Inflammatory macrophage treated with lipopolysaccharide for 1 hour (primary cell): ENCODE measurements at regions not wholly inside any gene's neighbourhood (a gene's known extent, or its start where the extent isn't known, plus 50 kb on each side); places are given as distances from the start of the nearest gene placed in this dataset.

Experiments
- DNase-seq, 2 donors: peaks; one replicate each; pipeline ENCODE4 v3.0.0-alpha.2; 2020 to 2022

DNA sequence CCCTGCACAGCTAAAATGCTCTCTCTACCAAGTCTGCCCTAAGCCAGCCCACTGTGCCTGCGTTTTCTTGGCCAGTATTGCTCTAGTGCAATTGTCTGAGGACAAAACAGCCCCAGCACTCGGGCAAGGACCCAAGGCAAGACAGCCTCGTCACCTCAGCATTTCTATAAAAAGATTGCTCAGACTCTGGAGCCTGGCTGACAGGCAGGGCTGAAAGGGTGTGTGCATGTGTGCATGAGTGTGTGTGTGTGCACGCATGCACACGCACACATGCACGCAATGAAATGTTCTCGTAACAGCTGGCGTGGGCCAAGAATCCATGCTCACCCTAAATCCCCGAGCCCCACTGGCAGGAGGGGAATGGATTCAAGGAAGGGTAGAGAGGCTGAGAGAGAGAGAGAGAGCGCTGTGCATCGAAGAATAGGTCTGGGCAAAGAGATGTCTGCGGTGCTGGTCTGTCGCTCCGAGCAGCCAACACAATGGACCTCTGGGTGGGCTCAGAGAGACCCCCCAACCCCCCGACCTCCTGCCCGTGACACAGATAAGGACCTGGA, 579.2 kb downstream of the BCOR start:
- DNase-seq: no peak

- DNase-seq: no peak
Observed at GRCh38 chrX:39519030-39519488, 578.7 kb downstream of the BCOR start.

- DNase-seq: no peak
Observed at GRCh38 chrX:39519566-39520301, 578.0 kb downstream of the BCOR start.

GRCh38 chrX:39525758-39526157, 572.0 kb downstream of the BCOR start:
- DNase-seq: no peak

- DNase-seq: peak; percentile 43 to 70
Observed at GRCh38 chrX:39527025-39527424, 570.7 kb downstream of the BCOR start.

GRCh38 chrX:39528161-39528916, 569.4 kb downstream of the BCOR start:
- DNase-seq: no peak

DNA sequence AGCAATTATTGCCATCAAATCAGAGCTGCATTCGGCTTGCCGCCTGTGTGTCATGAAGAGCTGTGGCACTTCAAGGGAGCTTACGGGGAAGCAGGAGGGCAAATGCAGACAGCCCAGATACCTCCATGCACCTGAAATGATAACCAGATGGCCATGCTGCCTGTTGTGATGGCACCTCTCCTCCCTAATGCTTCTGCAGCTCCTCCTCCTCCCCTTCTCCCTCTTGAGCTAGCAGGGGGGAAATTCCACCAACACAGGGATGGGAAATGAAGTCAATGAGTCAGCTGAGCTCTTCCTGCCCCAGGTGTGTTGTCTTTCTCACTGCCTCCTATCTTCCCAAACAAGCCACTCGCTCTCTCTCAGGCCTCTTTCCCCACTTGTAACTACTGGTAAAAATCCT, 565.0 kb downstream of the BCOR start:
- no peak for DNase-seq

DNA sequence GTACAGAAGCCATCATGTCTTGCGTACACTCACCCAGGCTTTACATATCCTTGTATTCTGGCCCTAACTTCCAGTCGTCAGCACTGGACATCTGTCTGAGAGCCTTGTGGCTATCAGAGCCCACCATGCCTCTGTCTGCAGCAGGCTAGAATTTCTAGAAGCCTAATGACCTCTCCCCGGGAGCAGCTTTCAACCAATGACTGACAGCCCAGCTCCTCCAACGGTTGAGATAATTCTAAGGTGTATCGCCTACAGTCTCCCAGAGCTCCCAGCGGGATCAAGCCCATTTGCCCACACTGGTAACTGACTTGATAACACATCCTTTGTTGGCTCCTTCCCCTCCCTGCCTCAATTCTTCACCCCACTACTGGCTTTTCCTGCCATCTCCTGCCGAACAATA, 562.8 kb downstream of the BCOR start:
- no peak for DNase-seq

DNA sequence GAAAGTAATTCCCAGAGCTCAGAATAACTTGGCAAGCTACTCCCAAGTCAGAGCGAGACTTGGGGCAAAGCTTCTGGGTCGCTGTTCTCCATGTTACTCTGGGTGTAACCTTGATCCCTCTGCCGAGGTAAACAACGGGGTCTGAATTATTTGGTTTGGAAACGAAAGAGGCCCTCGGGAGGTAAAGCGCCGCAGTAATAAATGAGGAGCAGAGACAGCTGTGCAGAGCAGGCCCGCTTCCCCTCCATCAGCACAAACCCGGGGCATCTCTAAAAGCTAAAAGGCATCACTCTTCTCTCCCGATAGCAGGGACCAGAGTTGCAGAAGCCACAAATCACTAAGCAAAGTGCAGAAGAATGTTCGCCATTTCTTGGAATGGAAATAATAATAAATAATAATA, 561.5 kb downstream of the BCOR start:
- DNase-seq: no peak

- DNase-seq: no peak
Observed at GRCh38 chrX:39541881-39542280, 555.9 kb downstream of the BCOR start.

DNA sequence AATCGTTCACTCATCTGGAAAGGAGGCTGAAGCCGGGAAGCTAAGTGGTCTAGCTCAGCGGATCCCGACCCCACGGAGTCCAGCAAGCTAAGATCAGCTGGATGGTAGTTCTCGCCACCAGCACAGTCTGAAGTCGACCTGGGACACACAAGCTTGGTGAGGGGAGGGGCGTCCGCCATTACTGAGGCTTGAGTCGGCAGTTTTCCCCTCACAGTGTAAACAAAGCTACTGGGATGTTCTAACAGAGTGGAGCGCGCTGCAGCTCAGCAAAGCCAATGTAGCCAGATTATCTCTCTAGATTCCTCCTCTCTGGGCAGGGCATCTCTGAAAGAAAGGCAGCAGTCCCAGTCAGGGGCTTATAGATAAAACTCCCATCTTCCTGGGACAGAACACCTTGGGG, 555.4 kb downstream of the BCOR start:
- DNase-seq: no peak

GRCh38 chrX:39550795-39551361, 546.9 kb downstream of the BCOR start:
- no peak for DNase-seq

- no peak for DNase-seq
Observed at GRCh38 chrX:39551762-39552161, 546.0 kb downstream of the BCOR start.

DNA sequence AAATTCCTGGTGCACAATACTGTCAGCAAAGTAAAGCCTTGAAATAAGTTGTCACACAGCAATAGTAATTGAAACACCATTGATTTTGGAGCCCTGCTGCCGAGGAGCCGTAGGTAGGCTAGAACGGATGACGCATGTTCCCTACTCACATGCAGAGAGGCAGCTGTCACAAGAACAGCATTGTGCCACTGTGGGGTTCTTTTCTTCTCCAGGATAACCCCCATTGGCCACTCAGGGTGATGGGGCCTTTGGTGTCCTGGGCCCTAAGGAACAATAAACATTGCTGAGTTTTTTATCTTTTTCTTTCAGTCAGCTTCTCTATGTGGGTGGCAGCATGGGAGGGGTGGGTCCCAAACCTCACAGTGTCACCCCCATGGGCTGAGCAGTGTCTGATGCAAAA, 542.3 kb downstream of the BCOR start:
- no peak for DNase-seq

DNA sequence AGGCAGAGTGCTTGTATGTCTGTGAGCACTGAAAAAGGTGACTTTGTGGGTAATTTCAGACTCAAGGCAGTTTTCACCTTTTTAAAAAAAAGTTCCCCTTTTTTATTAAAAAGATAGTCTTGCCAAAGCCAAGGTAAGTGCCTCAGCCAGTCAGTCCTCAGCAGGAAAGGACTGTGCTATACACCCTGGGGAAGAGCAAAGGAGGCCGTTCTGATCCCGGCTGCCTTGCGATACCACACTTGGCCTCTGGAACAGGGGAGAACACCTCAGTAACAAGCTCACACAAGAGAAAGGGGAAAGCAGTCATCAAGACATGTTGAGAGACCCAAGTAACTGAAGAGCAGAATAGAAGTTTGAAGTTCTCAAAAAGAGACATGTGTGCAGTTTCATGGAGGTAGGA, 541.7 kb downstream of the BCOR start:
- no peak for DNase-seq

DNA sequence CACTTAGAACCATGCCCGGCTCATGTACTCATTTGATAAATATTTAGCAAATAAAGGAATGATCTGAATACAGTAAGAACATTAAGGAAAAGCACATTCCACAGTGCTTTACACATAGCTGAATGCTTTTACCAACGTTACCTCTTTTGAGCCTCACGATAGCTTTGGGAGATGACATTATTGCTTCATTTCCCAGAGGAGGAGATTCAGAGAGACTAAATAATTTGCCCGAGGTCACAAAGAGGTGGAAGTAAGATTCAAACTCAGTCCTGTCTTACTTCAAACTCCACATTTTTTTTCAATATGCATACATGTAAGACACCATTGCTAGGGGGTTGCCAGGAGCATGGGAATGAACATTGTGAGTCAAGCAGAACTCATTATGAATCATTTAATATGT, 538.5 kb downstream of the BCOR start:
- no peak for DNase-seq

DNA sequence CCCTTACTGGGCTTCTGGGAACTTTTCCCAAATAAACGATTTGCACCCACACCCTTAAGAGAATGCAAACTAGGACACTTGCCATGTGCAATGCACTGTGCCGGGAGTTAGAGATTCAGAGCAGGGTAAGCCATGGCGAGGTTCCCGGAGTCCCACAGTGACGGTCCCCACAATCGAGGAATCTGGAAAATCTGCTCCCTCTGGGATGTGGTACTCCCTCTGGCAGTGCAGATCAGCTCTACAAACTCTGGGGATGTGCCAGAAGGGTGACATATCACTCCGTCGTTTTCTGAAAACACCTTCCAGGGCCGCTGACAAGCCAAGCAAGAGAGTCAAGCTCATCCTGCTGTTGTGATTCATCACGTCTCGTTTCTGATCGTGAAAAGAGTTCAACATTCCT, 537.5 kb downstream of the BCOR start:
- DNase-seq: no peak

- DNase-seq: peak; percentile 21 to 56
Observed at GRCh38 chrX:39563178-39563577, 534.6 kb downstream of the BCOR start.

DNA sequence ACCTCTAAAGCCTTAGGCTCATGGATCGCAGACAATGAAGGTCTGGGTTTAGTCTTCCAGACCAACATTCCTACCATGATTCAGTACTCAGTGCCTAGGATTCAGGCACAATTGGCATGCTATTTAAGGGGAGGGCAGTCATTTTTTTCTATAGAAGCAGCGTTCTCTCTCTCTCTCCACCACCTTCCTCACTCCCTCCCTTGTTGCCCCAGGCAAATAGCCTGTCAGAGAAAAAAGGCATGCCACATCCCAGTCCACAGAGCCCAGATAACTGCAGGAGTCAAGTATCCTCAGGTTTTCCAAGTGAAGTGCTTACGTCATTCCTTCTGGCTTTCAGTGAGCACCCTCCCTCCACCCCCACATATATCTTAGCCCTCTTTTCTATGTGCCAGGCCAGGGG, 533.0 kb downstream of the BCOR start:
- no peak for DNase-seq

DNA sequence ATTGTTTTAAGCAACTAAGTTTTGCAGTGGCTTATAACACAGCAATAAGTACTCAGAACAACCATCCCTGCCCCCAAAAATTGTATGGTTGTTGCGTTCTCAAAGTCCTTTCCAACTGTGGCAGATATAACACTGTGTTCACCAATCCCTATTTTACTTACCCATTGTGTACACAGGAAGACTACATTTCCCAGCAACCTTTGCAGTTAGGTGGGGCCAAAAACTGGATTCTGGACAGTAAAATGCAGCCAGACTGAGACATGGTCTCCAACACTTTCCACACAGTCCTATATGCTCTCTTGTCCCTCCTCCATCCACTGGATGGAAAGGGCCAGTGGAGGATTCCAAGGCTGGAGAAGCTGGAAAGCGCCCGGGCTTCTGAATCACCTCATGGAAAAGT, 523.6 kb downstream of the BCOR start:
- DNase-seq: no peak

DNA sequence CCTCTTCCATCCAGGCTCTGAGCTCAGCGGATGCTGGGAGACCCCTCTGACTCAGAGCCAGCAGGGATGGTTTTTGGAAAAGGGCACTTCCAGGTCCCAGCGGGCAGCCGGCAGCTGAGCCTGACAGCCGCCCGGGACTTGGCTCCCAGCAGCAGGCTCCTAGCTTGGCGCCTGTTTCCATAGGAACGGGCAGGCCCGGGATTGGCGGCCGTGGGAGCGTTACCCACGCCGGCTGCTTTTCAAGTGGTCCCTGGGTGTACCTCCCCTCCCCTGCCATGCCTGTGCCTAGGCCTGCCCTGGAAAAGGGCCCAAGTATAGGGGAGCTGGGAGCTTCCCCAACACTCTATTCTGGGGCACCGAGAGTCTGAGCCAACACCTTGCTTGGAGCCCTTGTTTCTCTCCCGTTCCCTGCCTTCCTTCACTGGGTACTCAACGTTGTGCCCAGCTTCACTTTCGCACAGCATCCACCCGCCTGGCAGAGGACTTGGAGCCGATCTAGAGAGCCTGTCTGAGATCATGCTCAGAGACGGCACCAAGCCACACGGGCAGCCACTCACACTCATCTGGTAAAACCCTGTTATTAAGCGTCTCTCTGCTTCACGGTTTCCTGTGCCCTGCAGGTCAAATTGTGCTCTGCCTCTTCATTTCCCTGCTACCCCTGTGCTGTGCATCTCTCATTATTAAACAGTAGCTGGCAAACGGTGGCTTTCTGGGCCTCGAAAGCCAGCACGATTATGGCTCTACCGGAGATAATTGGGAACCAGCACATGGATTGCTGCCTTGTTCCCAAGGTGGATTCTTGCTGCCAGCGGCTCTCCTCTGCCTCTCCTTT, 521.5 kb downstream of the BCOR start:
- DNase-seq: no peak

- no peak for DNase-seq
Observed at GRCh38 chrX:39577206-39577984, 520.4 kb downstream of the BCOR start.
